Naive B cell (primary cell): ENCODE measurements at regions not wholly inside any gene's neighbourhood (a gene's known extent, or its start where the extent isn't known, plus 50 kb on each side); places are given as distances from the start of the nearest gene placed in this dataset.
A peak's percentile ranks its signal among the peaks of the same experiment; 100 is the strongest.

Source experiments
- ATAC-seq, 2 donors: fragments of 150-1000 bp; cut with Tn5 transposase; 2 replicates each; pipeline ENCODE4 v1.10.0; 2021; ENCODE audit warnings: low read depth in 2 of 2, mild to moderate bottlenecking in 2 of 2, moderate library complexity in 2 of 2
- DNase-seq: peaks from one replicate; pipeline ENCODE4 v3.0.0; 2022
- H3K27ac Mint-ChIP-seq, 6 donors: one replicate each; pipeline ENCODE4 v1.8.0; 2020 to 2022; ENCODE audit warnings: mild to moderate bottlenecking in 6 of 6, mixed read lengths in 6 of 6, moderate library complexity in 5 of 6, inconsistent platforms in 2 of 6
- H3K27me3 Mint-ChIP-seq, 3 donors: one replicate each; pipeline ENCODE4 v1.8.0; 2021 to 2022; ENCODE audit warnings: mixed read lengths in 3 of 3, mild to moderate bottlenecking in 1 of 3
- H3K36me3 Mint-ChIP-seq, 2 donors: one replicate each; pipeline ENCODE4 v1.8.0; 2020 to 2022; ENCODE audit warnings: mixed read lengths in 2 of 2, inconsistent platforms in 1 of 2, mild to moderate bottlenecking in 1 of 2
- H3K4me1 Mint-ChIP-seq, 3 donors: one replicate each; pipeline ENCODE4 v1.8.0; 2020 to 2022; ENCODE audit warnings: mixed read lengths in 3 of 3, inconsistent platforms in 1 of 3, mild to moderate bottlenecking in 1 of 3, moderate library complexity in 1 of 3
- H3K4me3 Mint-ChIP-seq, 8 donors: one replicate each; pipeline ENCODE4 v1.8.0; 2020 to 2022; ENCODE audit warnings: mild to moderate bottlenecking in 8 of 8, mixed read lengths in 8 of 8, moderate library complexity in 8 of 8, inconsistent platforms in 2 of 8
- H3K9me3 Mint-ChIP-seq, 7 donors: one replicate each; pipeline ENCODE4 v1.8.0; 2020 to 2022; ENCODE audit warnings: mixed read lengths in 7 of 7, mild to moderate bottlenecking in 5 of 7, inconsistent platforms in 2 of 7, moderate library complexity in 1 of 7

DNA sequence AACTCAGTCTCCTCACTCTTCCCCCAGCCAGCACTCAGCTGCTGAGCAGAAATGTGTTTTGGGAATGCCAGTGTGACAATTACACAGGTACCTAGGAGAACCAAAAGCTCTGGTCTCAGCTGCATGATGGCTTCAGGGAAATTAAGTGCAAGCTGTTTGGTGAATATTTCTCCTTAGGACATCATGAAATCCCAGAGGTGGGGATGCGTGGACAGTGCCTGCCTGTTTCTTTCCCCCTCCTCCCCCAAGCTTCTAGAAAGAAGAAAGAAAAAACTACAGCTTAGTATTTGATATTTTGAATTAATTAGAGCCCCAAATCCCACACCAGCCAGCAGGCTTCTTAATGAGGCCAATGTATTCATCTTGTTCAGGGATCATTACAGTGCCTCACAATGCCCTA, 243.0 kb downstream of the IDS start:
- Mint-ChIP-seq H3K27ac (no peak overlapping the region), H3K4me1 (no peaks in the 10 kb centered on the region)
- DNase-seq = no peak

DNA sequence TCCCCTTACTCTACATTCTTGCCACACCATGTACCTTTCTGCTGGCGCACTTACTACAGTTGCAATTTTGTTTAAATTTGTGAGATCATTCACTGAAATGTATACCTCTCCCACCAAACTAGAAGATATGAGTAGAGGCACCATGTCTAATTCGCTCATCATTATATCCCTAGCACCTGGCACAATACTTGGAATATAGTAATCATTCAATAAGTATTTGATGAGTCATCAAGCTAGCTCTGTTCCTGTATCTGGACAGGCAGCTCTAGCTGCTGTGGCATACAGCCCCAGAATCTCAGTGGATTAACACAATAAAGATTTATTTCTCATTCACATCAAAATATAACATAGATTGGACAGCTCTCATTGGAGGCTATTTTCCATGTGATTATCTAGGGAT, 245.9 kb downstream of the IDS start:
- H3K27ac Mint-ChIP-seq = no peak overlapping the region
- no peaks in the 10 kb centered on the region for H3K4me1 Mint-ChIP-seq
- no peak overlapping the region for H3K4me3 Mint-ChIP-seq
- peaks cover 0 to 7% (median 0%) of the 10 kb centered on the region in 7 donors for H3K9me3 Mint-ChIP-seq
- no peaks in the 10 kb centered on the region for H3K36me3 Mint-ChIP-seq
- ATAC-seq (no peak), DNase-seq (no peak)
- H3K27me3 Mint-ChIP-seq = peaks cover 6 to 12% (median 11%) of the 10 kb centered on the region in 3 donors

More for the DNA sequence above, 243.0 kb downstream of the IDS start:
- Mint-ChIP-seq H3K36me3 (no peaks in the 10 kb centered on the region), H3K4me3 (no peak overlapping the region), H3K9me3 (peaks cover 0 to 18% (median 4%) of the 10 kb centered on the region in 7 donors), H3K27me3 (peaks cover 6 to 14% (median 12%) of the 10 kb centered on the region in 3 donors)
- no peak for ATAC-seq

DNA sequence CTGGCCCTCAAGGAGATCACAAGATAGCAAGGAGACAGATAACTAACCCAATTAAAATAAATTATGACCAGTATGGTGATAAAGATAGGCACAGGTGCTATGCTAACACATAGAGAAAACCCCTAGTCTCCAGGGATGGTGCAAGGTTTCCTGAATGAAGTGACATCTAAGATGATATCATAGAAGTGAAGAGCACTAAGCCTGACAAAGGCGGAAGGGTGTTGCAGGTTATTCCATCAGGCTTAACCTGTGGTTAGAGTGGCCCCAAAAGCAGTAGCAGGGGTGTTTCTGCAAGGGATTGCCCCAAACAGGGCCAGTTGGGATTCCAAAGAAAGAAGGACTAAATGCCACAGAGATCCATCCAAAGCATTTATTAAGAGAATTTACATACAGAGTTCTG, 249.2 kb downstream of the IDS start:
- H3K4me3 Mint-ChIP-seq = no peak overlapping the region
- ATAC-seq (no peak), DNase-seq (no peak)
- H3K27me3 Mint-ChIP-seq = peaks cover 0 to 3% (median 0%) of the 10 kb centered on the region in 3 donors
- H3K9me3 Mint-ChIP-seq = peaks cover 0 to 6% (median 0%) of the 10 kb centered on the region in 7 donors
- H3K36me3 Mint-ChIP-seq = no peaks in the 10 kb centered on the region
- H3K4me1 Mint-ChIP-seq = no peaks in the 10 kb centered on the region
- no peak overlapping the region for H3K27ac Mint-ChIP-seq

DNA sequence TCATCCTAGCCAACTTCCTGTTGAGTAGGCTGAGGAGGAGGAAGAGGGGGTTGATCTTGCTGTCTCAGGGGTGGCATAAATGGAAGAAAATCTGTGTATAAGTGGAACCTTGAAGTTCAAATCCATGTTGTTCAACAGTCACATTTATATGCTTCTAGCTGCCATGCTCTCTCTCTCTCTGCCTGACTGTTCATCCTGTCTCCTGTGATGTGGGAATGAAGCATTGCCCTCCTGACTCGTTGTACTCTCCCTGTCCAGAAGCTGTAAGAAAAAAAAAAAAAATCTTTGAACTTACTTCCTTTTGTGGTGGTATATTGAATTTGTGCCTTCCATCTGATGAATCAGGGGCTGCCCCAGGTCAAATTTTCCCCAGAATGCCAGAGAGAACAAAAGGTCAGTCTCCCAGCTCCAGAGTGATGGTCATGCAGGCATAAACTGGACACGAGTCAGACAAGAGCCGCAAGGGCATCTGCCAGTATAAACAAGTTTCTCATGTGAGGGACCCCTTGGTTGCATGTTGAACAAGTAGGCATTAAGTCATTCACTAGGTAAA, 257.0 kb downstream of the IDS start:
- no peak for DNase-seq
- Mint-ChIP-seq H3K9me3 (peaks cover 0 to 6% (median under 1%) of the 10 kb centered on the region in 7 donors), H3K27ac (no peak overlapping the region), H3K36me3 (no peaks in the 10 kb centered on the region), H3K27me3 (peaks cover 0 to 11% (median 5%) of the 10 kb centered on the region in 3 donors), H3K4me3 (peak overlapping the region in 1 of 8 donors; percentile 7), H3K4me1 (no peaks in the 10 kb centered on the region)
- ATAC-seq = no peak

DNA sequence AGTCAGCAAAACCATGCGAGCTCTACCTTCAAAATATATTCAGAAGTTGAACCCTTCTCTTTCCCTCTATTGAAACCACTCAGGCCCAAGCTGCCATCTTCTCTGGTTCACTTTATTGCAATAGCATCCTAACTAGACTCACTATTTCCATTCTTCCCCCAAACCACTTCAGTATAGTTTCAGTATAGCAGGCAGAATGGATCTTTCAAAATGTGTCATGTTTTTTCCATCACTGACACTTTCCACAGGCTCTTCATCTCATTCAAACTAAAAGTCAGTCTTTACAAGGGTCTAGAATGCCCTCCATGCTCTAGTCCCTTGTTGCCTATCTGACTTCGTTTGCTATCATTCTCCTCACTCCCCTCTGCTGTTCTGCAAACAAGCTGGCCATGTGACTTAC, 274.4 kb downstream of the IDS start:
- Mint-ChIP-seq H3K4me1 (no peaks in the 10 kb centered on the region), H3K36me3 (no peaks in the 10 kb centered on the region), H3K4me3 (no peak overlapping the region), H3K9me3 (peaks cover 15 to 20% (median 17%) of the 10 kb centered on the region in 7 donors), H3K27me3 (peaks cover 0 to 24% (median 8%) of the 10 kb centered on the region in 3 donors), H3K27ac (peak overlapping the region in 1 of 6 donors; percentile 22)
- no peak for ATAC-seq
- DNase-seq = no peak

DNA sequence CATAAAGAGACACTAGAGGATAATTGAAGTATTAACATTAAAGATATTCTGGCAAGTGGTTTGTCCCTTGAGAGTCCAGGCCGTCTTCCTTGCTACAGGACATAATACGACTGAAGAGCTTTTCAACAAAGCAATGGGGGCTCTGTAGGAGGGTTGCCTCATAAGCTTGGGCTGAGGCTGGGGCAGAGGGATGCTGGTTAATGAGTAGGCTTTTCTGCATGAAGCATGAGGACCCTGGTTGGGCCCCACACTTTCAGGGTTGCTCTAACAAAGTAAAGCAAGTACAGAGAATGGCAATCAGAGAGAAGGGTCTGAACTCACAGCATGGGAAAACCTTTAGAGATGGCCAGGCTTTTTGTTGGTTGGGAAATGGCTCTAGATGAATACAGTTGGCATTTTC, 281.3 kb downstream of the IDS start:
- H3K9me3 Mint-ChIP-seq = peaks cover 7 to 16% (median 11%) of the 10 kb centered on the region in 7 donors
- no peaks in the 10 kb centered on the region for H3K4me1 Mint-ChIP-seq
- ATAC-seq (no peak), DNase-seq (no peak)
- no peak overlapping the region for H3K27ac Mint-ChIP-seq
- H3K36me3 Mint-ChIP-seq = no peaks in the 10 kb centered on the region
- no peak overlapping the region for H3K4me3 Mint-ChIP-seq
- H3K27me3 Mint-ChIP-seq = peaks cover 0 to 9% (median 0%) of the 10 kb centered on the region in 3 donors

DNA sequence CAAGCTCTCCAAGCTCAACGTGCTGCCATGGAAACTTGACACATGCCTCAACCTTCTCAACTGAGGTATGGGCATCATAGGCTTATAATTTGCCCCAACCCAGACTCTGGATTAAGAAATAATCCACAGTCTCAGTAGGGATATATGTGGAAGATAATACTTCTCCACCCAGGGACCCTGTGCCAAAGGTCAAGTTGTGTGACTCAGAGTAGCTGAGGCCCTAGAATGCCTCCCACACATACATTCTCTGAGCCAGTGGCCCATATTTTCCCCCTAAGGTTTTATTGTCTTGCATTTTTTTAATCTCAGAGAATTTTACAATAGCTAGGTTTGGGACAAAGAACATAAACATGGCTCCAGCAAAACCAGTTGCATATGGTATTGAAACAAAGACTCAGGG, 283.1 kb downstream of the IDS start:
- Mint-ChIP-seq H3K27ac (no peak overlapping the region), H3K36me3 (no peaks in the 10 kb centered on the region), H3K27me3 (no peaks in the 10 kb centered on the region), H3K9me3 (peaks cover 0 to 17% (median 4%) of the 10 kb centered on the region in 7 donors), H3K4me3 (no peak overlapping the region), H3K4me1 (no peaks in the 10 kb centered on the region)
- DNase-seq (no peak), ATAC-seq (no peak)

DNA sequence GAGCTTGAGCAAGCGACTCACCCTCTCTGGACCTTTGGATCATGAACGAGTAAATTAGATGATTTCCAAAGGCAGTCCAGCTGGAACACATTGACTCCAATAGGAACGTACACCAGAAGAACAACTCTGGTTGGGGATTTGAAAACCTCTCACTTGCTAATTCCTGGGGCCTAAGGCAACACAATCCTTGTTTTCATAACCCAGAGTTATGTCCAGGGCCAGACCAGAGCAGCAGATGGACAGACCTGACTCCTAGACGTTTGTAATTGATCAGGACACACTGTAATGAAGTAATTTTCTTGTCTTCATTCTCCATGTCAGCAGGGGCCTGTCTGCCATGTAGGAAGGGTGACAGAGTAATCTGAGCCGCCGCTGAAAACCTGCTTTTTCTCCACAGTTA, 283.9 kb downstream of the IDS start:
- no peaks in the 10 kb centered on the region for H3K36me3 Mint-ChIP-seq
- H3K9me3 Mint-ChIP-seq = peaks cover 2 to 18% (median 9%) of the 10 kb centered on the region in 7 donors
- H3K27me3 Mint-ChIP-seq = no peaks in the 10 kb centered on the region
- no peak for DNase-seq
- H3K4me3 Mint-ChIP-seq = no peak overlapping the region
- H3K27ac Mint-ChIP-seq = no peak overlapping the region
- no peaks in the 10 kb centered on the region for H3K4me1 Mint-ChIP-seq
- ATAC-seq = no peak

DNA sequence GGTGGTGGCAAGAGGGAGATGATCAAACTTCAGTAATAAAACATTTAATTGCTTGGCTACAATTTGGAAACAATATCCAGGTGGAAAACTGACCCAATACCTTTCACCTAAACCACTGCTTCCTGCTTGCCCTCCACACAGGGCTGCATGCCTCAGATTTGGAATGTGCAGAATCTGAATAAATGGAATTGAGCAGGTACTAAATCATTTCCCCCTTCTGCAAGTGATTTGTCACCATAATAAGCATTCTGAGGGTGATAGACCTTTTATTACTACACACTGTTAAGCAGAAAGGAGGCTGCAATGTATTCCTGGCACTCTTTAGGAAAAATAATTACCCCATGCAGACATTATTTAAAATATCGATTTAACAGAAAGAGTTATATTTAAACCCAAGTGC, 291.8 kb downstream of the IDS start:
- H3K27me3 Mint-ChIP-seq = no peaks in the 10 kb centered on the region
- DNase-seq (no peak), ATAC-seq (no peak)
- H3K27ac Mint-ChIP-seq = no peak overlapping the region
- no peak overlapping the region for H3K4me3 Mint-ChIP-seq
- H3K4me1 Mint-ChIP-seq = no peaks in the 10 kb centered on the region
- H3K9me3 Mint-ChIP-seq = peaks cover 2 to 22% (median 11%) of the 10 kb centered on the region in 7 donors
- no peaks in the 10 kb centered on the region for H3K36me3 Mint-ChIP-seq

DNA sequence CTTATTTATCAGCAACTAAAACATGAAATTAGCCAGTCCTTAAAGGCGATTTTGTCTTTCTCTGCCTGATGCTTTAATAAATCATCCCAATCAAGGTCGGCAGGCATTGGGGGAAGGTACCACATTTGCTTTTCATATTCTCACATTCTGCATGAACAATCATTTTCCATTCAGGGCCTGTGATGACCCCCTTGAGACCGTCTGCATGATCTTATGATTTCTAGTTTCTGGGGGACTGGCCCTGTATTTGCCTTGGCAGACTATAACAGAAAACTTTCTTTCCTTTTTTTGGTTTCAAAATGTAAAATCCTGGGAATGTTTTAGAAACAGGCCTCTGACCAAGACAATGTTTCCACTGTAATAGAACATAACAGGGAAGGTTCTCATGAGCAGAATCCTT, 296.8 kb downstream of the IDS start:
- H3K27me3 Mint-ChIP-seq = peaks cover 0 to 2% (median 0%) of the 10 kb centered on the region in 3 donors
- no peak overlapping the region for H3K27ac Mint-ChIP-seq
- peaks cover 0 to 2% of the 10 kb centered on the region in 2 donors for H3K36me3 Mint-ChIP-seq
- no peak for DNase-seq
- peaks cover 0 to 3% (median under 1%) of the 10 kb centered on the region in 7 donors for H3K9me3 Mint-ChIP-seq
- H3K4me3 Mint-ChIP-seq = no peak overlapping the region
- ATAC-seq = no peak
- peaks cover 0 to 4% (median 0%) of the 10 kb centered on the region in 3 donors for H3K4me1 Mint-ChIP-seq

DNA sequence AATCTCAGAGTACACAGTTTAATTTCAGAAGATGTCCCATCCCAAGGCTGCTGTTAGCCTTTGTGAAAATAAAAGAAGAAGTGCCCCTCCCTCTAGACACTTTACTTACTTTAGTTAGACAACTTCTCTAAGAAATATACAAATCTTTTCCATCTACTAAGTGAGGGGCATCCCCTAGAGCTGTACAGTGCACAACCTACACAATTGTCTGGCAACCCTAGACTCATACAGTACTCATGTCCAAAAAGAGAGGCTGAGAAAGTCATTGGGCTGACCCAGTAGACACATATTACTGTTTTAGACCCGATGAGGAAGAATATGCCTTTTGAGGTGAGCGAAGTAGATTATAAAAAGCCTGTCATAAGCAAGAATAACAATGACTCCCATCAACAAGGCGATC, 297.6 kb downstream of the IDS start:
- Mint-ChIP-seq H3K9me3 (peaks cover 0 to 7% (median 4%) of the 10 kb centered on the region in 7 donors), H3K4me3 (no peak overlapping the region), H3K27ac (no peak overlapping the region), H3K36me3 (peaks cover 0 to 7% of the 10 kb centered on the region in 2 donors), H3K27me3 (peaks cover 0 to 6% (median 0%) of the 10 kb centered on the region in 3 donors), H3K4me1 (peaks cover 0 to 4% (median 0%) of the 10 kb centered on the region in 3 donors)
- ATAC-seq = no peak
- no peak for DNase-seq

DNA sequence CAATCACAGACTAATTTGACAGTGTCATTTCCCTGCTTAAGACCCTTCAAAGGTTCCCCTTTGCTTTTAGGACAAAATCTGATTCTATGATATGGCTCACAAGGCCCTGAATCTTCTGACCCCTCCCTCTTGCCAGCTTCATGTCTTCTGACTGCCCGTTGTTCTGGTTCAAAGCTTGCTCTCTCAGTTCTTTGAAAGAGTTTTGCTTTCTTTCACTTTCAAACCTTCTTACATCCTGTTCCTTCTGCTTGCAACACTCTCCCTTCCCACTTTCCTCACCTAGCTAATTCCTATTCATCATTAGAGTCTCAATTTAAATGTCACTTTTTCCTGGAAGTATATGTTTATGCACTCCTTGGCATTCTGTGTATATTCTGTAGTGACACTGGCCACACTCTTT, 299.2 kb downstream of the IDS start:
- H3K27me3 Mint-ChIP-seq = peaks cover 0 to 6% (median 0%) of the 10 kb centered on the region in 3 donors
- H3K36me3 Mint-ChIP-seq = peaks cover 0 to 7% of the 10 kb centered on the region in 2 donors
- H3K9me3 Mint-ChIP-seq = peaks cover 0 to 7% (median 4%) of the 10 kb centered on the region in 7 donors
- ATAC-seq (no peak), DNase-seq (no peak)
- H3K4me1 Mint-ChIP-seq = peaks cover 0 to 4% (median 0%) of the 10 kb centered on the region in 3 donors
- H3K4me3 Mint-ChIP-seq = no peak overlapping the region
- no peak overlapping the region for H3K27ac Mint-ChIP-seq

DNA sequence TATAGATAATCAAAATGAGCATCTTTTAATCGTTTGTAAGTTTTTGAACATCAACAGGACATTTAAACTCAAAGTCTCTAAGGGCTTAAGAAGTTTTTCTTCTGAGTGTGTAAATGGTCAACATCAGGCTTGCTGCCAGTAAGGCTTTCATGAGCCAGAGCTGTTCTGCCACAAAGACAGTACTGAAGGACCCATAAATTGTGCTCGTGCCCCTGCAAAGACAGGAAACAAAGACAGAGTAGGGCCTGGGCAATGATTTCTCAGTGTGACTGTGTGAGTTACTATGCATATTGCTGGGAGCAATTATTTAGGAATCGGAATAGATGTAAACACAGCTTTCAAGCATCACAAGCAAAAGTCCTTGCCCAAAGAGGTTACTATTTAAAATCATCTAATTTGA, 300.0 kb downstream of the IDS start:
- H3K36me3 Mint-ChIP-seq = peaks cover 0 to 7% of the 10 kb centered on the region in 2 donors
- H3K27ac Mint-ChIP-seq = no peak overlapping the region
- ATAC-seq = no peak
- H3K27me3 Mint-ChIP-seq = peaks cover 0 to 6% (median 0%) of the 10 kb centered on the region in 3 donors
- peaks cover 0 to 4% (median 0%) of the 10 kb centered on the region in 3 donors for H3K4me1 Mint-ChIP-seq
- H3K9me3 Mint-ChIP-seq = peaks cover 0 to 7% (median 4%) of the 10 kb centered on the region in 7 donors
- no peak for DNase-seq
- no peak overlapping the region for H3K4me3 Mint-ChIP-seq

DNA sequence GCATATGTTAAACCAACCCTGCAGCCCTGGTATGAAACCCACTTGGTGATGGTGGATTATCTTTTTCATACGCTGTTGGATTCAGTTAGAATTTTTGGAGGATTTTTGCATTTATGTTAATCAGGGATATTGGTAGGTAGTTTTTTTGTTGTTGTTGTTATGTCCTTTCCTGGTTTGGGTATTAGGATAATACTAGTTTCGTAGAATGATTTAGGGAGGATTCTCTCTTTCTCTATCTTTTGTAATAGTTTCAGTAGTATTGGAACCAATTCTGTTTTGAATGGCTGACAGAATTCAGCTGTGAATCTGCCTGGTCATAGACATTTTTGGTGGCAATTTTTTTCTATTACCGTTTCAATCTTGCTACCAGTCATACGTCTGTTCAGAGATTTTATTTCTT, 305.4 kb downstream of the IDS start:
- ATAC-seq = no peak
- Mint-ChIP-seq H3K27ac (no peak overlapping the region), H3K4me1 (no peaks in the 10 kb centered on the region), H3K4me3 (no peak overlapping the region), H3K27me3 (peaks cover 0 to 6% (median 0%) of the 10 kb centered on the region in 3 donors), H3K36me3 (peaks cover 0 to 7% of the 10 kb centered on the region in 2 donors), H3K9me3 (peaks cover 2 to 14% (median 11%) of the 10 kb centered on the region in 7 donors)
- DNase-seq = no peak
